Gastroesophageal sphincter (tissue), 4 donors: ENCODE measurements at regions not wholly inside any gene's neighbourhood (a gene's known extent, or its start where the extent isn't known, plus 50 kb on each side); places are given as distances from the start of the nearest gene placed in this dataset.

ENCODE experiments used
- ATAC-seq: fragments of 150-250 bp; one replicate; pipeline ENCODE4 v1.9.1; 2016; ENCODE audit warnings: mild to moderate bottlenecking, moderate library complexity
- H3K27ac ChIP-seq, 4 donors: fragments of 200-600 bp; sonication (generic) in 3 of 4; 1 replicate in 3 of 4; 2 replicates in 1 of 4; pipeline ENCODE4 v1.5.1; 2016 to 2019
- H3K27me3 ChIP-seq: fragments of 200-600 bp; sonication (generic); one replicate; pipeline ENCODE4 v1.5.1; 2019
- H3K36me3 ChIP-seq, 2 donors: fragments of 200-600 bp; sonication (generic); one replicate each; pipeline ENCODE4 v1.5.1; 2019; ENCODE audit warnings: control low read depth in 1 of 2
- H3K4me1 ChIP-seq, 3 donors: fragments of 200-600 bp; sonication (generic); 1 replicate in 2 of 3; 2 replicates in 1 of 3; pipeline ENCODE4 v1.5.1; 2016 to 2019; ENCODE audit warnings: control low read depth in 2 of 3
- H3K4me3 ChIP-seq, 2 donors: fragments of 200-600 bp; sonication (generic); one replicate each; pipeline ENCODE4 v1.5.1; 2019; ENCODE audit warnings: mild to moderate bottlenecking in 1 of 2, moderate library complexity in 1 of 2
- H3K9me3 ChIP-seq, 3 donors: fragments of 200-600 bp; sonication (generic); one replicate each; pipeline ENCODE4 v1.5.1; 2017 to 2019; ENCODE audit warnings: control low read depth in 2 of 3
- EP300 ChIP-seq: sonication (generic); formaldehyde crosslinking; IDR thresholded peaks from one replicate; pipeline ENCODE4 v1.6.1; 2017; ENCODE audit warnings: antibody characterized with exemption, mild to moderate bottlenecking
- POLR2A ChIP-seq, 2 donors: fragments of 450-650 bp; IDR thresholded peaks; one replicate each; pipeline ENCODE4 v1.6.1; 2017; ENCODE audit warnings: antibody characterized with exemption in 2 of 2, mild to moderate bottlenecking in 2 of 2, moderate library complexity in 1 of 2
- POLR2AphosphoS5 ChIP-seq: sonication (generic); formaldehyde crosslinking; IDR thresholded peaks from one replicate; pipeline ENCODE4 v1.6.1; 2017; ENCODE audit warnings: antibody characterized with exemption
- WGBS, 2 donors: methylation state at CpG; one replicate each; pipeline ENCODE4 v1.1.5; 2018; ENCODE audit warnings: low coverage in 1 of 2; 5-methylcytosine and 5-hydroxymethylcytosine counted together
- TF ChIP-seq, protein P1 (sequence below), 4 experiments: fragments of 200-600 bp in 2 of 4; fragments of 450-650 bp in 2 of 4; sonication (generic) in 1 of 4; IDR thresholded peaks; one replicate each; pipeline ENCODE4 v1.5.1; 2017 to 2019; ENCODE audit warnings: antibody characterized with exemption in 4 of 4, mild to moderate bottlenecking in 2 of 4, moderate library complexity in 2 of 4

DNA sequence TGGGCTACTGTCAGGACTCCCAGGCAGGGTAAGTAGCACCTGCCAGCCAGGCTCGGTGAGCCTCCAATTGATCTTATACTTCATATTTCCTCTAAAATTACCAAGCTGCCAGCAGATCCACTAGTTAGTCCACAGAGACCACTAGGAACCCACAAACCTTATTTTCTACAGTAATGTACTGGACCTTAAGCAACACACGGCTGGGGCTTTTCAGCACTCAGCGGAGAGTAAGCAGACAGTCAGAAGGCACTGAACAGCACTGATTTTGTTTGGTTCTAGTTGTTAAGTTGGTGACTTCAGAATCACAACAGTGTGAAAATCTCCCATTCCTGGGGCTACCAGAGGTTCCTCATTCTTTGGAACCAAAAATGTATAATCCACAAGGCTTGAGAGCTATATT lies 56.1 kb downstream of the MRPL57 start:
- Histone ChIP-seq H3K36me3 (no peaks in the 10 kb centered on the region), H3K9me3 (no peaks in the 10 kb centered on the region), H3K27ac (peak overlapping the region in 3 of 4 donors; percentile 27 to 56 (median 37)), H3K4me1 (no peaks in the 10 kb centered on the region), H3K4me3 (peak overlapping the region in 1 of 2 donors; percentile 14), H3K27me3 (peaks cover 5% of the 10 kb centered on the region)
- 46 to 50% methylated on average over 2 to 3 of the region's 3 CpGs for WGBS, 2 donors
- peak; percentile 54 for ATAC-seq
- TF ChIP-seq POLR2A (IDR thresholded peaks at IDR 0.05) (no peak), POLR2AphosphoS5 (no peak), EP300 (no peak)
- TF ChIP-seq, protein P1, sequence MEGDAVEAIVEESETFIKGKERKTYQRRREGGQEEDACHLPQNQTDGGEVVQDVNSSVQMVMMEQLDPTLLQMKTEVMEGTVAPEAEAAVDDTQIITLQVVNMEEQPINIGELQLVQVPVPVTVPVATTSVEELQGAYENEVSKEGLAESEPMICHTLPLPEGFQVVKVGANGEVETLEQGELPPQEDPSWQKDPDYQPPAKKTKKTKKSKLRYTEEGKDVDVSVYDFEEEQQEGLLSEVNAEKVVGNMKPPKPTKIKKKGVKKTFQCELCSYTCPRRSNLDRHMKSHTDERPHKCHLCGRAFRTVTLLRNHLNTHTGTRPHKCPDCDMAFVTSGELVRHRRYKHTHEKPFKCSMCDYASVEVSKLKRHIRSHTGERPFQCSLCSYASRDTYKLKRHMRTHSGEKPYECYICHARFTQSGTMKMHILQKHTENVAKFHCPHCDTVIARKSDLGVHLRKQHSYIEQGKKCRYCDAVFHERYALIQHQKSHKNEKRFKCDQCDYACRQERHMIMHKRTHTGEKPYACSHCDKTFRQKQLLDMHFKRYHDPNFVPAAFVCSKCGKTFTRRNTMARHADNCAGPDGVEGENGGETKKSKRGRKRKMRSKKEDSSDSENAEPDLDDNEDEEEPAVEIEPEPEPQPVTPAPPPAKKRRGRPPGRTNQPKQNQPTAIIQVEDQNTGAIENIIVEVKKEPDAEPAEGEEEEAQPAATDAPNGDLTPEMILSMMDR (IDR thresholded peaks at IDR 0.05), result no peak

DNA sequence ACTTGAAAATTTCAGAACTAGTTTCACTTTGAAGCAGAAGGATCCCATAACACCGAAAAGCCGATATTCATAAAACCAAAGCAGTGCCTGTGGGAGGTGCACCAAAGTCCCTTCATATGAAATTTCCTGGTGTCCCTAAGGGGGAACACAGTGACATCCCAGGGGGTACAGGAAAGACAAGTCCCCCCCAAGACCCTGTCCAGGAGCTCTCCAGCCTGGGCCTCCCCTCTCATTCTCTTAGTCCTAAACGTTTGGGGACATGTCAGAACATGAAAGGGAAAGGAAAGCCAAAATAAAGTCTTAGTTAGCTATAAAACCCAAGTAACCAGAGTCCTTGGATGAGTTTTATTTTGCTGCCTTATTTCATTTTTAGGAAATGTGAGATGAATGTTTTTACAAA lies 56.6 kb downstream of the MRPL57 start:
- Histone ChIP-seq H3K4me3 (no peak overlapping the region), H3K4me1 (no peaks in the 10 kb centered on the region), H3K36me3 (no peaks in the 10 kb centered on the region), H3K27ac (peak overlapping the region in 3 of 4 donors; percentile 27 to 56 (median 31)), H3K27me3 (peaks cover 5% of the 10 kb centered on the region), H3K9me3 (no peaks in the 10 kb centered on the region)
- ATAC-seq, result no peak
- TF ChIP-seq, protein P1 (IDR thresholded peaks at IDR 0.05), result no peak
- TF ChIP-seq EP300, result no peak
- TF ChIP-seq POLR2AphosphoS5, result no peak
- TF ChIP-seq POLR2A (IDR thresholded peaks at IDR 0.05), result no peak
- WGBS, 2 donors, result 58 to 60% methylated on average over 3 of the region's 3 CpGs

DNA sequence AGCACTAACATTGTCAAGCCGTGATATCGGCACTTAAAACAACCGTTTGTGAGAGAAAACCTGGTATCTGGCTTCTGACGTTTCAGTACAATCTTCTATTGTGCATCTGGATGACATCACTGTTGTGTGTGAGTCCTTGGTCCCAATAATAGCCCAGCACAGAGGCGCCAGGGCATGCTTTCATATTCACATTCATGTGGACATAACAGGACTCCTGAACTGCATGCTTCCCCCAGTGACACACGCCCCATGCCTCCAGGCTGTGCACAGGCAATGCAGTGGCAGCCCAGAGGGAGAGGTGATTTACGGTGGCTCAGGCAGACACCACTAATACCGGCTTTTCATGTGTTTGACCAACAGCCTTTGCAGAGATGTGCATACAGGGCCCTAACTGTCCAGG lies 58.1 kb downstream of the MRPL57 start:
- no peak for ATAC-seq

DNA sequence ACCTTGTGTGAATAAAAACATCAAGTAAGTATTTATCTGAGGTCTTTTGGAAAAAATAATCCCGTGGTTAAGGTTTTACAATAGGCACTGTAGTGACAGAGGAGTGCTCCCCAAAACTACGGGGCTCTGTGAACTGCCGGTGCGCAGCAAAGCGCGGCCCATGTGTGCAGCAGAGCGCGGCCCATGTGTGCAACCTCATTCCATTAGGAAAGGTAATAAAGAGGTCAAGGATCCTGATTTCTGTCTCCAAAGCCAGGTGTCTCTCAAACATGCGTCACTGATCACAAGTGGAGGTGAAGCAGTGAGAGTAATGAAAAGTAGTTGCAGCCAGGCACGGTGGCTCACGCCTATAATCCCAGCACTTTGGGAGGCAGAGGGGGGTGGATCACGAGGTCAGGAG lies 58.7 kb downstream of the MRPL57 start:
- H3K27ac ChIP-seq, result no peak overlapping the region
- TF ChIP-seq, protein P1 (IDR thresholded peaks at IDR 0.05), result no peak
- TF ChIP-seq EP300, result no peak
- TF ChIP-seq POLR2A (IDR thresholded peaks at IDR 0.05), result no peak
- no peak for TF ChIP-seq POLR2AphosphoS5
- WGBS, 2 donors, result 78 to 87% methylated on average over 6 to 9 of the region's 12 CpGs
- H3K4me3 ChIP-seq, result no peak overlapping the region
- H3K9me3 ChIP-seq, result no peaks in the 10 kb centered on the region
- peaks cover 5% of the 10 kb centered on the region for H3K27me3 ChIP-seq
- H3K4me1 ChIP-seq, result no peaks in the 10 kb centered on the region
- H3K36me3 ChIP-seq, result no peaks in the 10 kb centered on the region
- no peak for ATAC-seq

More for the DNA sequence above, 58.1 kb downstream of the MRPL57 start:
- Histone ChIP-seq H3K4me3 (no peak overlapping the region), H3K27ac (no peak overlapping the region), H3K36me3 (no peaks in the 10 kb centered on the region), H3K4me1 (no peaks in the 10 kb centered on the region), H3K27me3 (peaks cover 5% of the 10 kb centered on the region), H3K9me3 (no peaks in the 10 kb centered on the region)
- WGBS, 2 donors, result 26 to 64% methylated on average over 4 to 6 of the region's 8 CpGs
- TF ChIP-seq POLR2A (IDR thresholded peaks at IDR 0.05) (no peak), POLR2AphosphoS5 (no peak), EP300 (no peak)
- TF ChIP-seq, protein P1 (IDR thresholded peaks at IDR 0.05), result no peak

DNA sequence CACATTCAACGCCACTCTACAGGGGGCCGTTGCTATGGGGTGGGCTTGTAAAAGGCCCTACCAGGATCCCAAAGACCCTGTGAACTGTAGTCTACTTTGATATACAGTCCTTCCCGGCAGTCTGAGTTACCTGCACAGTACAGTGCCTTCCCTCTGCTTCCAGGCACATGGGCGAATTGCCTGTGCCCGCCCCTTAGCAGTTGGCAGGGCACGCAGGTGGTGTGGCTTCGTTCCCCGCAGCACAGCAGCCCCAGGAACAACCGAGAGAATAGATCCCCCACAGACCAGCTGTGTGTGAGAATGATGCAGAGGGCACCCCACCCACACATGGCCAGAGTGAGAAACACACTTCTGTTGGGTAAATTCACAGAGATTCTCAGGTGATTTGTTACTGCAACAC lies 60.6 kb downstream of the MRPL57 start:
- Histone ChIP-seq H3K27ac (no peak overlapping the region), H3K27me3 (peaks cover 5% of the 10 kb centered on the region), H3K4me1 (no peaks in the 10 kb centered on the region), H3K4me3 (no peak overlapping the region), H3K9me3 (no peaks in the 10 kb centered on the region), H3K36me3 (no peaks in the 10 kb centered on the region)
- ATAC-seq, result no peak
- TF ChIP-seq POLR2A (IDR thresholded peaks at IDR 0.05) (no peak), EP300 (no peak), POLR2AphosphoS5 (no peak)
- TF ChIP-seq, protein P1 (IDR thresholded peaks at IDR 0.05), result no peak
- whole genome bisulfite sequencing, 2 donors, result 83% methylated on average over 2 of the region's 9 CpGs; no CpG with 5 or more reads in 1 of the 2 donors
